CD14-positive monocyte (primary cell): ENCODE measurements at regions not wholly inside any gene's neighbourhood (a gene's known extent, or its start where the extent isn't known, plus 50 kb on each side); places are given as distances from the start of the nearest gene placed in this dataset.

ENCODE experiments used
- DNase-seq, 3 donors: peaks; one replicate each; pipeline ENCODE4 v3.0.0-alpha.2; 2011 to 2022
- H2AFZ ChIP-seq: 2 replicates; pipeline ENCODE4 v1.6.0; 2012; ENCODE audit warnings: mild to moderate bottlenecking, low read depth, low read length, inconsistent platforms; ENCODE audit not compliant: insufficient read depth, poor library complexity, severe bottlenecking
- H3K27ac ChIP-seq, 2 donors: 1 replicate in 1 of 2; 2 replicates in 1 of 2; pipeline ENCODE4 v1.5.1; 2012 to 2013; ENCODE audit warnings: low read length in 2 of 2, control low read depth in 1 of 2, inconsistent platforms in 1 of 2, low read depth in 1 of 2, mild to moderate bottlenecking in 1 of 2
- H3K27me3 ChIP-seq, 2 donors: one replicate each; pipeline versions ENCODE4 v1.6.0 to v1.6.1; 2011 to 2013; ENCODE audit warnings: low read length in 2 of 2; ENCODE audit not compliant: control insufficient read depth in 2 of 2, insufficient read depth in 2 of 2
- H3K36me3 ChIP-seq, 2 donors: replicated peaks in 1 of 2; 1 replicate in 1 of 2; 2 replicates in 1 of 2; pipeline versions ENCODE4 v1.5.1 to v1.6.1; 2012 to 2013; ENCODE audit warnings: low read length in 2 of 2, control low read depth in 1 of 2, inconsistent platforms in 1 of 2, mild to moderate bottlenecking in 1 of 2; ENCODE audit not compliant: insufficient read depth in 2 of 2, control insufficient read depth in 1 of 2
- H3K4me1 ChIP-seq, 2 donors: 1 replicate in 1 of 2; 2 replicates in 1 of 2; pipeline versions ENCODE4 v1.5.1 to v1.6.1; 2012 to 2013; ENCODE audit warnings: low read length in 2 of 2, control low read depth in 1 of 2, inconsistent platforms in 1 of 2, mild to moderate bottlenecking in 1 of 2, moderate library complexity in 1 of 2; ENCODE audit not compliant: insufficient read depth in 2 of 2, control insufficient read depth in 1 of 2
- H3K4me2 ChIP-seq: replicated peaks from 2 replicates; pipeline ENCODE3; 2012; ENCODE audit warnings: low read length, moderate library complexity, mild to moderate bottlenecking; ENCODE audit not compliant: poor library complexity, severe bottlenecking; ENCODE audit errors: extremely low read depth
- H3K4me3 ChIP-seq, 3 experiments: fragments of 200-600 bp in 1 of 3; sonication (generic) in 1 of 3; replicated peaks in 1 of 3; 1 replicate in 2 of 3; 2 replicates in 1 of 3; pipeline ENCODE4 v1.5.1; 2011 to 2013; ENCODE audit warnings: low read length in 3 of 3, mild to moderate bottlenecking in 3 of 3, control low read depth in 2 of 3, low read depth in 2 of 3, inconsistent platforms in 1 of 3, moderate library complexity in 1 of 3
- H3K79me2 ChIP-seq: 2 replicates; pipeline ENCODE4 v1.6.0; 2012; ENCODE audit warnings: mild to moderate bottlenecking, control low read depth, inconsistent platforms, low read length, moderate library complexity; ENCODE audit not compliant: insufficient read depth
- H3K9ac ChIP-seq: 2 replicates; pipeline ENCODE4 v1.6.0; 2017; ENCODE audit warnings: low read length, mild to moderate bottlenecking; ENCODE audit not compliant: insufficient read depth, poor library complexity, severe bottlenecking
- H3K9me3 ChIP-seq, 2 donors: replicated peaks in 1 of 2; 1 replicate in 1 of 2; 2 replicates in 1 of 2; pipeline versions ENCODE4 v1.5.1 to v1.6.1; 2012 to 2013; ENCODE audit warnings: low read length in 2 of 2, control low read depth in 1 of 2; ENCODE audit not compliant: control insufficient read depth in 1 of 2, insufficient read depth in 1 of 2
- H4K20me1 ChIP-seq: 2 replicates; pipeline ENCODE4 v1.6.0; 2012; ENCODE audit warnings: mild to moderate bottlenecking, low read length, control low read depth, moderate library complexity; ENCODE audit not compliant: insufficient read depth
- H3K27ac Mint-ChIP-seq, 7 donors: one replicate each; pipeline ENCODE4 v1.8.0; 2020; ENCODE audit warnings: mild to moderate bottlenecking in 7 of 7, mixed read lengths in 7 of 7, moderate library complexity in 6 of 7, inconsistent platforms in 2 of 7
- H3K27me3 Mint-ChIP-seq, 3 donors: one replicate each; pipeline ENCODE4 v1.8.0; 2021 to 2022; ENCODE audit warnings: low read depth in 3 of 3, mild to moderate bottlenecking in 3 of 3, mixed read lengths in 3 of 3, moderate library complexity in 3 of 3, inconsistent platforms in 1 of 3
- H3K36me3 Mint-ChIP-seq, 2 donors: one replicate each; pipeline ENCODE4 v1.8.0; 2020; ENCODE audit warnings: mixed read lengths in 2 of 2, inconsistent platforms in 1 of 2, mild to moderate bottlenecking in 1 of 2
- H3K4me1 Mint-ChIP-seq: one replicate; pipeline ENCODE4 v1.8.0; 2020; ENCODE audit warnings: mild to moderate bottlenecking, mixed read lengths
- H3K4me3 Mint-ChIP-seq, 2 donors: one replicate each; pipeline ENCODE4 v1.8.0; 2020; ENCODE audit warnings: mild to moderate bottlenecking in 2 of 2, mixed read lengths in 2 of 2, moderate library complexity in 1 of 2
- H3K9me3 Mint-ChIP-seq, 7 donors: one replicate each; pipeline ENCODE4 v1.8.0; 2020 to 2022; ENCODE audit warnings: mixed read lengths in 7 of 7, mild to moderate bottlenecking in 6 of 7, moderate library complexity in 6 of 7, inconsistent platforms in 2 of 7
- WGBS: methylation state at CpG from one replicate; pipeline ENCODE4 v1.1.5; 2013; ENCODE audit warnings: missing lambda C conversion rate; ENCODE audit not compliant: insufficient coverage; 5-methylcytosine and 5-hydroxymethylcytosine counted together
- intact Hi-C, 2 donors: fragments of 100-400 bp; cut with micrococcal nuclease; formaldehyde crosslinking; loops; one replicate each; pipeline versions ENCODE4 v1.15.0 to v1.15.1; 2023
- TF ChIP-seq, protein P1 (sequence below): fragments of 200-600 bp; IDR thresholded peaks from one replicate; pipeline ENCODE4 v1.8.0; 2022; ENCODE audit warnings: antibody characterized with exemption, mild to moderate bottlenecking

DNA sequence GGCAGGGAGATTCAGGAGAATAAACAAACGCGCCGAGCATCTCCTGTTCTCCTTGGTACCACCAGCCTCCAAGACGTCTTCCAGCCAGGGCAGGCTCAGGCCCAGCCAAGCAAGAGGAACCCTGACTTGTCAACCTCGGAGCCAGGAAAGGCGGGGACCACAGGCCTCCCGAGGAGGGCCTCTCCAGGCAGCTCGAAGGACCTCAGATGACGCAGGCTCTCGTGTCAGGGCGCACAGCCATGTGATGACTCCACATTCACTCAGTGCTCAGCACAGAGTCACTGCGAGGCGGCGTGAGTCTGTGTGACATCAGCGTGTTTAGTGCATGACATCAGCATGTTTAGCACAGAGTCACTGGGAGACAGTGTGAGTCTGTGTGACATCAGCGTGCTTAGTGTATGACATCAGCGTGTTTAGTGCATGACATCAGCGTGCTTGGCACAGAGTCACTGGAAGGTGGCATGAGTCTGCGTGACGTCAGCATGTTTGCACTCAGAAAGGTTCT is 241.4 kb downstream of the BRD1 start:
- Mint-ChIP-seq H3K9me3 (peaks cover 0 to 6% (median 3%) of the 10 kb centered on the region in 7 donors), H3K4me3 (no peak overlapping the region), H3K27me3 (peaks cover 0 to 2% (median 1%) of the 10 kb centered on the region in 3 donors), H3K4me1 (no peaks in the 10 kb centered on the region), H3K36me3 (peaks cover 32 to 34% of the 10 kb centered on the region in 2 donors), H3K27ac (peak overlapping the region in 1 of 7 donors; percentile 50)
- Histone ChIP-seq H4K20me1 (peaks cover 13% of the 10 kb centered on the region), H3K4me2 (no peak overlapping the region), H3K27ac (no peak overlapping the region), H2AFZ (no peak overlapping the region), H3K9me3 (peaks cover 4 to 7% of the 10 kb centered on the region in 2 donors), H3K4me1 (no peaks in the 10 kb centered on the region), H3K9ac (no peak overlapping the region), H3K27me3 (no peaks in the 10 kb centered on the region), H3K36me3 (no peaks in the 10 kb centered on the region), H3K4me3 (no peak overlapping the region), H3K79me2 (no peaks in the 10 kb centered on the region)
- DNase-seq, result no peak
- WGBS, result 91% methylated on average over 20 of the region's 20 CpGs
- intact Hi-C loops, result no loop called here
- TF ChIP-seq, protein P1, sequence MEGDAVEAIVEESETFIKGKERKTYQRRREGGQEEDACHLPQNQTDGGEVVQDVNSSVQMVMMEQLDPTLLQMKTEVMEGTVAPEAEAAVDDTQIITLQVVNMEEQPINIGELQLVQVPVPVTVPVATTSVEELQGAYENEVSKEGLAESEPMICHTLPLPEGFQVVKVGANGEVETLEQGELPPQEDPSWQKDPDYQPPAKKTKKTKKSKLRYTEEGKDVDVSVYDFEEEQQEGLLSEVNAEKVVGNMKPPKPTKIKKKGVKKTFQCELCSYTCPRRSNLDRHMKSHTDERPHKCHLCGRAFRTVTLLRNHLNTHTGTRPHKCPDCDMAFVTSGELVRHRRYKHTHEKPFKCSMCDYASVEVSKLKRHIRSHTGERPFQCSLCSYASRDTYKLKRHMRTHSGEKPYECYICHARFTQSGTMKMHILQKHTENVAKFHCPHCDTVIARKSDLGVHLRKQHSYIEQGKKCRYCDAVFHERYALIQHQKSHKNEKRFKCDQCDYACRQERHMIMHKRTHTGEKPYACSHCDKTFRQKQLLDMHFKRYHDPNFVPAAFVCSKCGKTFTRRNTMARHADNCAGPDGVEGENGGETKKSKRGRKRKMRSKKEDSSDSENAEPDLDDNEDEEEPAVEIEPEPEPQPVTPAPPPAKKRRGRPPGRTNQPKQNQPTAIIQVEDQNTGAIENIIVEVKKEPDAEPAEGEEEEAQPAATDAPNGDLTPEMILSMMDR, result no peak

DNA sequence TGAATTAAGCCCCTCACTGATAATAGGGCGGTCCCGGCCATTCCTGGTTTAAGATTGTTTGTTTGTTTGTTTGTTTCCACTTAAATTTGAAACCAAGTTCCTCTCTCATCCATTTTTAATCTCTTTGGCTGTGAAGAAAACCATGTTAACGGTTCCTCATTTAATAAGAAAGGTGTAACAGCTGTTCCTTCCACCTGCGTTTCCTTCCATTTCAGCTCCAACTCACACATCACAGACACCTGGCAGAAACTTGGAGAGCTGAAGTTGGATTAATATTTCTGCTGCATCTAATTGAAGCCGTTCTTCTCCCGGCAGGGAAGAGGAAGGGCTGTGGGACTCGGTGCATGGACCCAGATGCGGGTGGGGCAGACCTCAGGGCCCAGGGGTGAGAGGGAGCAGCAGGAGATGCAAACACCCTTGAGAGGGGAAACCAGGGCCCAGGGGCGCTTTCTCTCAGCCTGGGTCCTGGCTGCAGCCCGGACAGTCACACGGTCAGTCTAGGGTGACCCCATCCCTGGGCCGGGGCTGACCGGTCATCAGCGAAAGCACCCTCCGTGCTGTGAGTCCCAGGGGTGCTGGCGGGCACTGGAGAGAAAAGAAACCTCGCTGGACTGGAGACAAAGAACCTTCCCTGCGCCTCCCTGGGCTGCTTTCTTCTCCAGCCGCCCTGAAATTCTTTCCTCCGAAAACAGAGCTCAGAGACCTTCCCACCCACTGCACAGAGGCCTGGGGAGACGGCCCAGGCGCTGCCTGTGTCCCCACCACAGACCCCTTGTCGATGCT is 242.0 kb downstream of the BRD1 start:
- Histone ChIP-seq H3K36me3 (no peaks in the 10 kb centered on the region), H3K4me2 (no peak overlapping the region), H2AFZ (no peak overlapping the region), H3K79me2 (no peaks in the 10 kb centered on the region), H3K4me3 (no peak overlapping the region), H4K20me1 (peaks cover 6% of the 10 kb centered on the region), H3K27ac (no peak overlapping the region), H3K27me3 (no peaks in the 10 kb centered on the region), H3K4me1 (no peaks in the 10 kb centered on the region), H3K9me3 (peaks cover 10 to 13% of the 10 kb centered on the region in 2 donors), H3K9ac (no peak overlapping the region)
- Mint-ChIP-seq H3K36me3 (peaks cover 32 to 34% of the 10 kb centered on the region in 2 donors), H3K27me3 (peaks cover 0 to 2% (median 1%) of the 10 kb centered on the region in 3 donors), H3K4me3 (no peak overlapping the region), H3K4me1 (no peaks in the 10 kb centered on the region), H3K27ac (no peak overlapping the region), H3K9me3 (peaks cover 0 to 6% (median 3%) of the 10 kb centered on the region in 7 donors)
- TF ChIP-seq, protein P1, result no peak
- DNase-seq, result no peak
- WGBS, result 92% methylated on average over 15 of the region's 23 CpGs
- intact Hi-C loops, result no loop called here
